HG02973 (cell line): ENCODE measurements at regions not wholly inside any gene's neighbourhood (a gene's known extent, or its start where the extent isn't known, plus 50 kb on each side); places are given as distances from the start of the nearest gene placed in this dataset.
"Not testable (repeated sequence)": the region's sequence is repeated elsewhere in the genome, so short reads cannot be mapped to it uniquely, and the experiment has no call there.

Source experiments
- ATAC-seq: cut with Tn5 transposase; IDR thresholded peaks from one replicate; pipeline ENCODE4 v1.9.1; 2021; ENCODE audit warnings: moderate library complexity; ENCODE audit not compliant: unreplicated experiment

- ATAC-seq: no peak
These were observed 428.8 kb upstream of the ONECUT1 start for GRCh38 chr15:53218666-53219580.

GRCh38 chr15:53216036-53216435 lies 425.9 kb upstream of the ONECUT1 start:
- no peak for ATAC-seq

GRCh38 chr15:53213336-53213735 lies 423.2 kb upstream of the ONECUT1 start:
- ATAC-seq: no peak

- no peak for ATAC-seq
These were observed 422.6 kb upstream of the ONECUT1 start for GRCh38 chr15:53212785-53213184.

GRCh38 chr15:53210653-53211052 lies 420.5 kb upstream of the ONECUT1 start:
- no peak for ATAC-seq

- no peak for ATAC-seq
These were observed 419.4 kb upstream of the ONECUT1 start for GRCh38 chr15:53209396-53210042.

GRCh38 chr15:53208751-53209150 lies 418.6 kb upstream of the ONECUT1 start:
- no peak for ATAC-seq

GRCh38 chr15:53203454-53203853 lies 413.3 kb upstream of the ONECUT1 start:
- no peak for ATAC-seq

- ATAC-seq: no peak
These were observed 412.7 kb upstream of the ONECUT1 start for GRCh38 chr15:53202876-53203275.

GRCh38 chr15:53197426-53197839 lies 407.3 kb upstream of the ONECUT1 start:
- no peak for ATAC-seq

- ATAC-seq: no peak
These were observed 406.7 kb upstream of the ONECUT1 start for GRCh38 chr15:53196788-53197187.

- no peak for ATAC-seq
These were observed 406.1 kb upstream of the ONECUT1 start for GRCh38 chr15:53196242-53196641.

GRCh38 chr15:53193149-53193548 lies 403.0 kb upstream of the ONECUT1 start:
- ATAC-seq: no peak

- ATAC-seq: no peak
These were observed 399.7 kb upstream of the ONECUT1 start for GRCh38 chr15:53189860-53190259.

- ATAC-seq: not testable (repeated sequence)
These were observed 393.3 kb upstream of the ONECUT1 start for GRCh38 chr15:53183449-53183848.

GRCh38 chr15:53171571-53171970 lies 381.4 kb upstream of the ONECUT1 start:
- ATAC-seq: no peak

GRCh38 chr15:53166684-53167201 lies 376.6 kb upstream of the ONECUT1 start:
- no peak for ATAC-seq

- ATAC-seq: no peak
These were observed 376.0 kb upstream of the ONECUT1 start for GRCh38 chr15:53165988-53166683.

- no peak for ATAC-seq
These were observed 370.1 kb upstream of the ONECUT1 start for GRCh38 chr15:53160092-53160704.

- ATAC-seq: no peak
These were observed 369.3 kb upstream of the ONECUT1 start for GRCh38 chr15:53159458-53159857.

GRCh38 chr15:53158995-53159394 lies 368.9 kb upstream of the ONECUT1 start:
- ATAC-seq: no peak
